GM12878 (cell line): ENCODE measurements at regions not wholly inside any gene's neighbourhood (a gene's known extent, or its start where the extent isn't known, plus 50 kb on each side); places are given as distances from the start of the nearest gene placed in this dataset.

Experiments
- ATAC-seq: fragments of 200-7000 bp; cut with Tn5 transposase; 3 replicates; pipeline ENCODE4 v1.9.1; 2020; ENCODE audit warnings: mild to moderate bottlenecking, moderate library complexity
- BruUV-seq: library from RNA; stranded (reverse); fragments of 400-500 nt; replicated peaks from 2 replicates; lab custom pipeline; 2021; lab: Mats Ljungman, UMichigan
- CTCF ChIA-PET: fragments of 300-600 bp; sonication (Branson Sonifier 250); formaldehyde crosslinking; extraction: SDS; loops from one replicate; lab custom pipeline; 2021; ENCODE audit warnings: inconsistent platforms; lab: Yijun Ruan, JAX
- POLR2A ChIA-PET: fragments of 350-600 bp; formaldehyde crosslinking; extraction: SDS; loops from one replicate; lab custom pipeline; 2021; ENCODE audit warnings: inconsistent platforms; lab: Charles Lee
- RAD21 ChIA-PET: fragments of 300-600 bp; sonication (Branson Sonifier 250); formaldehyde crosslinking; loops from one replicate; lab custom pipeline; 2023; ENCODE audit warnings: antibody characterized with exemption; ENCODE audit not compliant: unreplicated experiment; lab: Charles Lee
- SMC1A ChIA-PET: fragments of 300-600 bp; sonication (Branson Sonifier 250); formaldehyde crosslinking; loops from one replicate; lab custom pipeline; 2023; ENCODE audit not compliant: unreplicated experiment, uncharacterized antibody; lab: Charles Lee
- DNase-seq: peaks from one replicate; pipeline ENCODE4 v3.0.0-alpha.2; 2011; ENCODE audit warnings: low read depth, low spot score
- FAIRE-seq: peaks from 3 replicates; lab custom pipeline; 2011; peaks lifted over from hg19 to GRCh38; lab: Jason Lieb, UNC
- H2AFZ ChIP-seq: 2 replicates; pipeline ENCODE4 v1.6.0; 2011; ENCODE audit warnings: low read depth, low read length, control low read depth; ENCODE audit not compliant: control insufficient read depth
- H3K27ac ChIP-seq: 2 replicates; pipeline ENCODE4 v1.5.1; 2011; ENCODE audit warnings: control low read depth; ENCODE audit not compliant: control insufficient read depth, insufficient read depth
- H3K27me3 ChIP-seq, 2 experiments: replicated peaks in 1 of 2; 2 replicates each; pipeline versions ENCODE4 v1.6.0 to v1.6.1; 2011; ENCODE audit warnings: low read length in 1 of 2; ENCODE audit not compliant: control insufficient read depth in 2 of 2, insufficient read depth in 2 of 2
- H3K36me3 ChIP-seq, 2 experiments: 2 replicates each; pipeline ENCODE4 v1.5.1; 2011; ENCODE audit warnings: low read length in 1 of 2; ENCODE audit not compliant: control insufficient read depth in 2 of 2, insufficient read depth in 2 of 2
- H3K4me1 ChIP-seq: 2 replicates; pipeline ENCODE4 v1.6.1; 2011; ENCODE audit warnings: mild to moderate bottlenecking, low read length, moderate library complexity, mixed read lengths; ENCODE audit not compliant: control insufficient read depth, insufficient read depth
- H3K4me2 ChIP-seq: 2 replicates; pipeline ENCODE4 v1.6.0; 2011; ENCODE audit warnings: control low read depth; ENCODE audit not compliant: control insufficient read depth, insufficient read depth
- H3K4me3 ChIP-seq: fragments of 200-600 bp; sonication (generic); 2 replicates; pipeline ENCODE4 v1.5.1; 2016
- H3K79me2 ChIP-seq: 2 replicates; pipeline ENCODE4 v1.6.0; 2011; ENCODE audit warnings: low read length; ENCODE audit not compliant: control insufficient read depth, insufficient read depth
- H3K9ac ChIP-seq: 2 replicates; pipeline ENCODE4 v1.8.0; 2011; ENCODE audit warnings: low read length, control low read depth, mixed read lengths; ENCODE audit not compliant: control insufficient read depth, insufficient read depth
- H3K9me3 ChIP-seq: replicated peaks from 3 replicates; pipeline ENCODE4 v1.5.1; 2011; ENCODE audit warnings: mild to moderate bottlenecking, low read length; ENCODE audit not compliant: control insufficient read depth, insufficient read depth
- H4K20me1 ChIP-seq: 2 replicates; pipeline ENCODE4 v1.6.0; 2011; ENCODE audit not compliant: control insufficient read depth, insufficient read depth
- ATF7 ChIP-seq: fragments of 450-650 bp; IDR thresholded peaks from 2 replicates; pipeline ENCODE4 v1.6.1; 2016; ENCODE audit warnings: low read depth, mild to moderate bottlenecking
- CHD2 ChIP-seq: IDR thresholded peaks from 2 replicates; pipeline ENCODE4 v1.6.1; 2011; ENCODE audit warnings: low read depth, low read length, improper control_type of control experiment, borderline replicate concordance
- CHD4 ChIP-seq: fragments of 200-600 bp; sonication (generic); IDR thresholded peaks from 2 replicates; pipeline ENCODE4 v1.6.1; 2016; ENCODE audit warnings: mild to moderate bottlenecking
- FOS ChIP-seq: IDR thresholded peaks from 3 replicates; pipeline ENCODE4 v1.6.1; 2011; ENCODE audit warnings: borderline replicate concordance; ENCODE audit not compliant: insufficient read length; ENCODE audit errors: extremely low read depth
- PKNOX1 ChIP-seq: fragments of 450-650 bp; IDR thresholded peaks from 2 replicates; pipeline ENCODE4 v1.6.1; 2016; ENCODE audit warnings: mild to moderate bottlenecking
- STAT3 ChIP-seq: IDR thresholded peaks from 2 replicates; pipeline ENCODE4 v1.6.1; 2011; ENCODE audit warnings: low read depth, low read length, improper control_type of control experiment
- WRNIP1 ChIP-seq: IDR thresholded peaks from 2 replicates; pipeline ENCODE4 v1.6.1; 2011; ENCODE audit warnings: low read depth, low read length, improper control_type of control experiment, borderline replicate concordance
- WGBS: methylation state at CpG from one replicate; pipeline ENCODE4 v1.1.6; 2016; ENCODE audit warnings: low lambda C conversion rate; ENCODE audit not compliant: insufficient replicate concordance, insufficient coverage; ENCODE audit errors: missing lambda C conversion rate; 5-methylcytosine and 5-hydroxymethylcytosine counted together
- in situ Hi-C: fragments of 300-500 bp; cut with MboI; formaldehyde crosslinking; loops from 9 replicates; pipeline ENCODE4 v1.14.3; 2018; ENCODE audit warnings: mixed read lengths
- intact Hi-C: fragments of 100-400 bp; cut with micrococcal nuclease; formaldehyde crosslinking; loops from one replicate; pipeline ENCODE4 v1.14.2; 2022; ENCODE audit not compliant: unreplicated experiment

GRCh38 chr9:16333691-16334090 lies 536.8 kb downstream of the BNC2 start:
- Histone ChIP-seq H3K4me3 (no peak overlapping the region), H2AFZ (no peak overlapping the region), H3K9me3 (no peaks in the 10 kb centered on the region; the same call in 2 of the 3 replicates), H3K27ac (no peak overlapping the region), H3K9ac (no peak overlapping the region), H3K4me2 (no peak overlapping the region), H3K4me1 (no peaks in the 10 kb centered on the region), H4K20me1 (no peaks in the 10 kb centered on the region), H3K27me3 (no peaks in the 10 kb centered on the region), H3K79me2 (no peaks in the 10 kb centered on the region)
- SMC1A ChIA-PET = no interaction called here
- in situ Hi-C loops = no loop called here
- RAD21 ChIA-PET = no interaction called here
- intact Hi-C loops = no loop called here
- CTCF ChIA-PET = no interaction called here
- no TSS peak for BruUV-seq
- DNase-seq = no peak
- ATAC-seq = no peak
- POLR2A ChIA-PET = no interaction called here
- FAIRE-seq = no peak
- TF ChIP-seq STAT3 (no peak), FOS (no peak), WRNIP1 (no peak), ATF7 (no peak), CHD2 (no peak), CHD4 (no peak), PKNOX1 (no peak)
- TF ChIP-seq, all 136 proteins: peak for 0
- H3K36me3 ChIP-seq = no peaks in the 10 kb centered on the region
- 0% methylated on average over 7 of the region's 7 CpGs for WGBS
